GDM1 (cell line): ENCODE measurements at regions not wholly inside any gene's neighbourhood (a gene's known extent, or its start where the extent isn't known, plus 50 kb on each side); places are given as distances from the start of the nearest gene placed in this dataset.
"Not testable (repeated sequence)": the region's sequence is repeated elsewhere in the genome, so short reads cannot be mapped to it uniquely, and the experiment has no call there.

Experiments
- DNase-seq: peaks from one replicate; lab custom pipeline; 2025; lab: John Stamatoyannopoulos, UW

- DNase-seq: not testable (repeated sequence)
Measured at GRCh38 chr5:12573916-12574297, 669.7 kb upstream of the CTNND2 start.

DNA sequence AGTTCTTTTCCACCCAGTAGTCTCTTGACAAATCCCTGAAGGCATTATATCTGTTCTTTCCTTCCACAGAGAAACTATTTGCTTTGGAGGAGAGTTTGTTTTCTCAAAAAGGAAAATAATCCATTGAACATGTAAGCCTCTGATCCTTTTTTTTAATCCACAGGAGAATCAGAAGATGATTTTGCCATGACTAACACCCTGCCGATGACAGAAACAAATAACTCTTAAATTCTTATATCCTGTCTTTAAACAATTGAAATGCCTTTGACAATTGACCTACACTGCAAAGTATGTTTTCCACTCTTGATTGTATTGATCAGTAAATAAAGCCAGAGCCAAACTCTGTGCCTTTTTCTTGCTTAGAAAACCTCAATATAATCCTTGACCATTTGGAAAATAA is 666.4 kb upstream of the CTNND2 start:
- no peak for DNase-seq

DNA sequence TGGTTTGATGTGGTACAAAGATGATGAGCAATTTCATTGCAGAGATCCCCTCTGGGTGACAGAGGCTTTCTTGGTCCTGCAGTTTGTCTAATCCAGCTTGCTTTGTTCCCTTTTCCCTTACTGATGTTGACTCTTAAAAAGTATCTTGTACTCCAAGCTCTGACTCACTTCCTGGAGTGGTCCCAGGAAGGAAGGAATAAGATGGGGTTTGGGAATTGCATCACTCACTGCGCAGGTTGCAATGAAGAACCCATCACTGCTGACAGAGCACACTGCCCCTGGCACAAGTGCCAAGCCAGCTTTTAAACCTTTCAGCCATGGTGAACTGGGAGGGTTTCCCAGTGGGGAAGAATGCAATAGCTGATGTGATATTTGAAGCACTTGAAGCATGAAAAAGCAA is 662.2 kb upstream of the CTNND2 start:
- DNase-seq: no peak

GRCh38 chr5:12557012-12557411 is 652.8 kb upstream of the CTNND2 start:
- DNase-seq: no peak

DNA sequence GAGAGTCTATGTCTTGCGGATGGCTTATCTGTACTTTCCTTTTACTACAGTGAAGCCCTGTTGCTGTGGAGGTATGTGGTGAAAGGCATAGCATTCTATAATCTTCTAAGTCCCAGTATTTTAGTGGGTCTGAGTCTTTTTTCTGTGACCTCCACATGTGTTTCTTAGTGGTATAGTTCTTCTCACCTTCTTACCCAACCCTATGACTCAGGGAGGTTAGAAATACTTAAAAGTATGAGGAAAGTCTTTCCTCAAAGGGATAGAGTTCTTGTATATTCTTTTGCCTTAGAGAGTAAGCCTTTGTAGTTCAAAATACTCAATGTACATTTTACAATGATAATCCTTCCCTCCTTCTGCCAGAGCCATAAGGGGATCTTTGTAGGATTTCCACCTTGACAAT is 621.9 kb upstream of the CTNND2 start:
- no peak for DNase-seq

DNA sequence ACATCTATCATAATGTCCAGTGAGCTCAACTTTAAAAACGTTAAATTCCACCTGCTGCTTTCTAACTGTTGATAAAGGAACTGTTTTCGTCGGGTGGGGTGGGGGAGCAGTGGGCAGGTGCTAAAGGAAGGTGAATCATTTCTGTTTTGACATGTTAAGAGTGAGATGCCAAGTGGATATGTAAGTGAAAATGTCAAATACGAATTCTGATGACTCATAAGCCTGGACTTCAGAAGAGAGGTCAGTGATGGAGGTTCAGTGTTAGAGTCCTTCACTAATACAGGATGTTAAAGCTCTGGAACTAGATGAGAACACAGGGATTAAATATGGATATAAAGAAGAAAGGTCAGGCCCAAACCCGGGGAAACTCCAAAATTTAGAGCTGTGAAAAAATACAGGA is 617.9 kb upstream of the CTNND2 start:
- no peak for DNase-seq

DNA sequence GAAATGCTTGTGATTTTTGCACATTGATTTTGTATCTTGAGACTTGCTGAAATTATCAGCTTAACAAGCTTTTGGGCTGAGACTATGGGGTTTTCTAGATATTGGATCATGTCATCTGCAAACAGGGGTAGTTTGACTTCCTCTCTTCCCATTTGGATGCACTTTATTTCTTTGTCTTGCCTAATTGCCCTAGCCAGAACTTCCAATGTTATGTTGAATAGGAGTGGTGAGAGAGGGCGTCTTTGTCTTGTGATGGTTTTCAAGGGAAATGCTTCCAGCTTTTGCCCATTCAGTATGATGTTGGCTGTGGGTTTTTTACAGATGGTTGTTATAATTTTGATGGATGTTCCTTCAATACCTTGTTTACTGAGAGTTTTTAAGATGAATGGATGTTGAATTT is 600.7 kb upstream of the CTNND2 start:
- not testable (repeated sequence) for DNase-seq

DNA sequence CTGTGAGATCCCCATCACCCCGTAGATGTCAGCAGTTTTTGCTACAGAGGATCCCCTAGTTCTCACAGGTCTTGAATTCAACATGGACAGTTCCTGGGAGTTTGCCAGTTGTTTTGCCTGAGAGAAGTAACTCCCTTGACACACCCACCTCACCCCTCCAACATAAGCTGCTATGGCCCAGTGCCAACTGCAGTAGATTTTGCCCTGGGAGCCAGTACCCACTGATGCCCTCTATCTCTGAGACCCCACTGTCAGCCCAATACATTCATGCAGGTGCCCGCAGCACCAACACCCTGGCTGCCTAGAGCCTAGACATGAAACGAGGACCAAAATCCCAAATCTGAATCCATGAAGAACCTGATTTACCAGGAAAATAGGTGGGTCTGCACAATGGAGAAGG is 583.9 kb upstream of the CTNND2 start:
- DNase-seq: no peak

- DNase-seq: no peak
Measured at GRCh38 chr5:12480487-12480886, 576.2 kb upstream of the CTNND2 start.

DNA sequence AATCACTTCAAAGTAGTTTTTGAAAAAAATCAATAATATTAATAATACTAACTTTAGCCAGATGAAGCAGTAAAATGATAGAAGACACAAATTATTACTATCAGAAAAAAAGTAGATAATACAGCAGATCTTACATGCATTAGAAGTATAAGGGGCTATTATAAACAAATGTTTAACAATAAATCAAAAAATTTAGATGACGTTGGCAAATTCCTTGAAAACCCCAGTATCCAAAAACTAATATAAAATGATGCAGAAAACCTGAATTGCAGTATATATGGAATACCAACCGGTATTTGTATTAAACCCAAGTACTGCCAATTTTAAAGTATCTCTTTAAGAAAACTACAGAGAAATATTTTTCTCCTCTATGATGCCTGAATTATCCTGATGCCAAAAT is 573.3 kb upstream of the CTNND2 start:
- DNase-seq: no peak

GRCh38 chr5:12467799-12468198 is 563.6 kb upstream of the CTNND2 start:
- DNase-seq: no peak

DNA sequence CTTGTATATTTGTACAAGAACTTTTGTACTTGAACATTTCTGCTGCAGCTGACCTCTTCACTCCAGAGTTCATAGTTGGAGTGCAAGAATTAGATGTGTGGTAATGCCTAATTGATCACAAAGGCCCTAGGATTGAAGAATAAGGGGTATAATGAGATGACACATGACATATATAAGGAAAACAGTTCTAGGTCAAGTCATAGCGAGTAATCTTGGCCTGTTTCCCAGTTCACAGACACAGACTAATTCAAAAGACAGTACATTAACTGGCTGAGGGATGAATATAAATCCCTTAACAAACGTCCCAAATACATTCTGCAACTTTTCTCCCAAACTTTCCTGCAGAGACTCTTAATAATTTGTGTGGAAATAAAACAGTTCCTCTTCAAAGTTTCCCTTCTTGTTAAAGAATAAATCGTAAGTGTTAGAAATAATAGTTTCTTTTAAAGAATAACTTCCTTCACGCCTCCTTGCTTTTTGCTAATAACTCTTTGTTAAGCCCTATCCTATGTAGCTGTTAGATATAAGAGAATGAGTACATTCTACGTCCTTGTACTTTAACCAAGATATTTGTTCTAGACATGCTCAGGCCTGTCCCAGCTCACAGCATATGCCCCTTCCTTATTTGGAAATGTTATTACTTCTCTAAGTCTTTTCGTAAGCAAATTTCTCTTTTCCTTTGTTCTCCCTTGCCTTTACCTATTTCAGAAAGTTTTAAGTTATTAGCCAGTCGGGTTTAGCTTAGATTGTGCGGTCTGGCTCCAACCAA is 556.4 kb upstream of the CTNND2 start:
- DNase-seq: no peak

DNA sequence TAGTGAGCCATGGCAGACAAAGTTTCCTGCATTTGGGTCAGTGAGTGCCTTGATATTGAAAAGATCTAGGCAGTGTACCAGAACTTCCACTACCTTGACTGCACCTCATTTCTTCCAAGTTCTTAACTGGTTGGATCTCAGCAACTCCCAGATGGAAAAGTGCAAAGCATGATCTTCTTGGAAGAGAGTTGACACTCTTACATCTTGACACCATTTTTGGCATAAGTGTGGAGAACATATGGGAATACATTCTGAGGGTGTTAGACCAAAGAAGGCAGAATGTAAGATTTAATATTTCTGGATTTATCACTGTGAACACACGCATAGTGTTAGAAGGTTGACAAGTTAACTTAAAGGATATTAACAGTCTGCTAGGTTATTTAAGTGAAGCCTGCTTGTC is 555.1 kb upstream of the CTNND2 start:
- no peak for DNase-seq

DNA sequence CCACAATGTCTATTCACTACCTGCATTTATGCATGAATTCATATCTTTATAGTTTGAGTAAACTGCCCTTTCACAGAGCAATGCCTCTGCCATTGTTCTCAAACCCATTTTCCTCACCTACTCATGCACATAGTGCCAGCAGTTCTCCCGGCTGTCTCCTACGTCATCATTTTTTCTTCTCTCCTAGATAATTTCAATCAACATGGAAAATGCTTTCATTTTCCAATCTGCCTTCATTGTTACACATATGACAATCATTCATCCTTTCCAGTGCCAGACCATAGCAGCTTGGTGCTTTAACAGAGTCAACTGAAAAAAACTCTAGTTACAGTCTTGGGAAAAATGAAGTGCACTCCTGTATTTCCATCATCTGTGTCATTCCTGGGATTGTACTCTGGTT is 514.8 kb upstream of the CTNND2 start:
- no peak for DNase-seq

DNA sequence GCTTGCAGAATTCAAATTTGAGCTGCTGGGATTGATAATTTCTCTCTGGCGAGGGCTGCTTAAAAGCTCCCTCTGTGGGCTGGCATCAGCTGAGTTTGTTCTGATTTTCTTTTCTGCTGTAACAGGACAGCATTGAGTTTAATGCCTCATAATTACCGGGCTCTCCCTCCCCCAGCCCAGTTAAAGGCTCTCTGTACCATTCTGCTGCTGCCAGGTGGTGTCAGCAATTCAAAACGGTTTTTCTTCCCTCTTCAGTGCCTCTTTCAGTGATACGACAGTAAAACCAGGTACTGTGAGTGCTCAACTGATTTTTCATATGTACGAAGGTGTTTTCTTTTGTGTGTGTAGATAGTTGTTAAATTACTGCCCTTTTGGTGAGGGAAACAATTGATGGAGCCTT is 509.3 kb upstream of the CTNND2 start:
- DNase-seq: no peak

DNA sequence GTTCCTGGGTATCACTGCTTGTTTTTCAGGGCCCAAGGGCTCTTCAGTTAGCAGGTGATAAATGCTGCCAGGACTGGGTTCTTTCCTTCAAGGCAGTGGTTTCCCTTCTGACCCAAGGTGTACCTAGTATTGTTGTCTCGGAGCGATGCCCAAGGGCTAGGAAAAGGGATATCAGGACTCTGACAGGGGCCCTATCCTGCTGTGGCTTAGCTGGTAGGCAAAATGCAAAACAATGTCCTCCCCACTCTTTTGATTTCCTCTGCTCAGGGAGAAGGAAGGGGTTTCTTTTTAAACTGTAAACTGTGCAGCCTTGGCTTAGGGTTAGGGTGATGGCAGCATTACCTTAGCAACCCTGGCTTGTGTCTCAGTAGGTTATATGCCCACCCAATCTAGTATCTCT is 508.8 kb upstream of the CTNND2 start:
- DNase-seq: no peak

DNA sequence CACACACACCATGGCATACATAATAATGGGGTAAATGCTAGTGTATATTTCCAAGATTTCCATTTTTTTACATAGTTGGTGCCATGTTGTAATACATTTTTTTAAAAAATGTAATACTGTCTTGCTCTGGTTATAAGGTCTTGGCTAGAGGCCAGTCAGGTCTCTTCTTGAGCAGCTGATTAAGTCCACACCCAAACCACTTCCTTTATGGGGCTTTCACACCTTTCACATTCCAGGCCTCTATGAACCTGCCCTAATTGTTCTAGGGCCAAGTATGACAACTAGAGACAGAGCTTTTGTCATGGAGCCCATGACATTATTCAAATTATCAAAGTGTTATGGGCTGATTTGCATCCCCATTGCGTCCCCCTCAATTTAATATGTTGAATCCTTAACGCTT is 495.6 kb upstream of the CTNND2 start:
- no peak for DNase-seq

GRCh38 chr5:12392246-12392645 is 488.0 kb upstream of the CTNND2 start:
- DNase-seq: no peak

- DNase-seq: no peak
Measured at GRCh38 chr5:12385095-12385494, 480.8 kb upstream of the CTNND2 start.

DNA sequence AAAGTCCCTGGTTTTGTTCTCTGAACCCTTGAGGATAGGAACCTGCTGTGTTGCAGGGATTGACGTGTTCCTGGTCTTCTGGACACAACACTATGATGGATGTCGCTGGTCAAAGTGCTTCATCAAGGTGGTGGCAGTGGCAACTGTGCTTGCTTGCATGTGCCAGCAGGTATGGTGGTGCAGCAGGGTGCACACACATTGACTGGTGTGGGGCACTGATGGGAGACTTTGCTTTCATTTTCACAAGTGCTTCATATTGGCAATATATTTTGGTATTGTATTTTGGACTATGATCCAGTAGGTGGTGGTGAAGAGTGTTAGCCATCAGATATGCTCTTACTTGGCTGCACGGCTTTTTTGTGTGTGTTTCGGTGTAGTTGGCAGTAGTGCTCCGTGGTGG is 479.8 kb upstream of the CTNND2 start:
- DNase-seq: no peak

- no peak for DNase-seq
Measured at GRCh38 chr5:12367973-12368372, 463.7 kb upstream of the CTNND2 start.

GRCh38 chr5:12360218-12360617 is 456.0 kb upstream of the CTNND2 start:
- no peak for DNase-seq

DNA sequence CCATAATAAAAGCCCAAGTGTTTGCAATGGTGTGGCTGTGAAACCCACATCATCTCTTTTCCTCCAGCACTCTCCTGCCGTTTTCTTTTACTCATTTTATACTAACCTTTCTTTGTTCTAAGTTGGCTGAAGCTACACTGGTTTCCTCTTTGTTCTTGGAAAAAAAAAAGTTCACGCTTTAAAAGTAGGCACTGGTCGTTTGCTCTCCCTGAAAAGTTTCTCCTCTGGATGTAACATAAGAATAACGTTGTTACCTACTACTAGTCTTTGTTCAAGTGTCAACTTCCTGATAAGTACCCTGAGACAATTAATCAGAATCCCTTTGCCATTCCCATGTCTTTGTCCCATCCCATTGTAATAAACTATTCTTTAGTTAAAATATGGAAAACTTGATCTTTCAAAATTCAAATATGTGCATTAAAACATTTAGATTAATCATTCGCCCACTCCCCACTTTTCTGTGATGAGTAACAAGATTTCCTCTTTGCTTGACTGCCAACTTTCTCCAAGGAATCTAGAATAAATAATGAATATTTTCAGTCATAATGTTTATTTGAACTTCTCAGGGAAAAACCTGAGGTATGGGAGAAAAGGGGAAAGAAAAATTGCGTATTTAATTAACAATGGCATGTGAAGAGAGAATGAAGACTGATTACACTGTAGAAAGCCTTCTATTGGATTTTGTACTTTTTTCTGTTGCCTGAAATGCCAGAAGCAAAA is 454.3 kb upstream of the CTNND2 start:
- DNase-seq: no peak

DNA sequence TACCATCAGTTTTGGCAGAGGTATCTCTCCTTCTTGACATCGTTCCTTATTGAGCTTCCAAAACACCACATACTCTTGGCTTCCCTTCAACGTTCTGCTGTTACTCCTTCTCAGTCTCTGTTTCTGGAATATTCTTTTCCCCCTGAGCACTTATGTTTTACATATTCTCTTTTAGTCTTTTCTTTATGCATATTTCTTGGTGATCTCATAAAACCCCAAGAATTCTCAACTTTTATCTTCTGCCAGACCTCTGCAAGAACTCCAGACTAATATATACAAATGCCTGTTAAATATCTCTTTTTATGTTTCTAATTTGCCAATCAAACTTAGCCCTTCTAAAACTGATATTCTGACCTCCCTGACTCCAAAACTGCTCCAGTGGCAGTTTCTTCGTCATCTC is 453.4 kb upstream of the CTNND2 start:
- DNase-seq: no peak
